GM06990 (cell line): ENCODE measurements at regions not wholly inside any gene's neighbourhood (a gene's known extent, or its start where the extent isn't known, plus 50 kb on each side); places are given as distances from the start of the nearest gene placed in this dataset.

Source experiments
- DNase-seq: peaks from one replicate; pipeline ENCODE4 v3.0.0-alpha.2; 2011; ENCODE audit not compliant: insufficient read length; ENCODE audit errors: extremely low read depth
- H3K27me3 ChIP-seq: replicated peaks from 2 replicates; pipeline ENCODE4 v1.6.0; 2011; ENCODE audit warnings: low read length; ENCODE audit not compliant: control insufficient read depth, insufficient read depth
- H3K36me3 ChIP-seq: 2 replicates; pipeline ENCODE4 v1.5.1; 2011; ENCODE audit warnings: low read length; ENCODE audit not compliant: control insufficient read depth, insufficient read depth
- H3K4me3 ChIP-seq: replicated peaks from 2 replicates; pipeline ENCODE4 v1.5.1; 2011; ENCODE audit warnings: low read depth, mild to moderate bottlenecking, control low read depth, low read length
- CTCF ChIP-seq: IDR thresholded peaks from 2 replicates; pipeline ENCODE4 v1.5.1; 2011; ENCODE audit warnings: low read length, control low read depth, mild to moderate bottlenecking, inconsistent platforms; ENCODE audit not compliant: insufficient read depth, poor library complexity, severe bottlenecking

GRCh38 chr21:35566874-35567273 is 493.5 kb downstream of the SETD4 start:
- no peak overlapping the region for H3K4me3 ChIP-seq
- no peak for TF ChIP-seq CTCF
- DNase-seq: no peak
- no peaks in the 10 kb centered on the region; the same call in 1 of the 2 replicates for H3K27me3 ChIP-seq
- H3K36me3 ChIP-seq: no peaks in the 10 kb centered on the region

GRCh38 chr21:35565204-35565611 is 495.1 kb downstream of the SETD4 start:
- no peak for DNase-seq
- no peak overlapping the region for H3K4me3 ChIP-seq

GRCh38 chr21:35563885-35564451 is 496.4 kb downstream of the SETD4 start:
- TF ChIP-seq CTCF: no peak
- Histone ChIP-seq H3K36me3 (no peaks in the 10 kb centered on the region), H3K27me3 (no peaks in the 10 kb centered on the region; the same call in 1 of the 2 replicates), H3K4me3 (no peak overlapping the region)
- no peak for DNase-seq

More at GRCh38 chr21:35565204-35565611, 495.1 kb downstream of the SETD4 start:
- Histone ChIP-seq H3K27me3 (no peaks in the 10 kb centered on the region; the same call in 1 of the 2 replicates), H3K36me3 (no peaks in the 10 kb centered on the region)
- TF ChIP-seq CTCF: no peak

- no peaks in the 10 kb centered on the region for H3K36me3 ChIP-seq
- no peak for DNase-seq
- no peaks in the 10 kb centered on the region; the same call in 1 of the 2 replicates for H3K27me3 ChIP-seq
- TF ChIP-seq CTCF: no peak
- H3K4me3 ChIP-seq: no peak overlapping the region
Observed at GRCh38 chr21:35562876-35563275, 497.4 kb downstream of the SETD4 start.

GRCh38 chr21:35561116-35561515 is 499.2 kb downstream of the SETD4 start:
- no peak for TF ChIP-seq CTCF
- DNase-seq: no peak
- Histone ChIP-seq H3K36me3 (no peaks in the 10 kb centered on the region), H3K4me3 (no peak overlapping the region), H3K27me3 (no peaks in the 10 kb centered on the region; the same call in 1 of the 2 replicates)

- DNase-seq: no peak
- no peak for TF ChIP-seq CTCF
- no peaks in the 10 kb centered on the region for H3K36me3 ChIP-seq
- no peak overlapping the region for H3K4me3 ChIP-seq
- no peaks in the 10 kb centered on the region for H3K27me3 ChIP-seq
Observed at GRCh38 chr21:35559829-35560225, 500.5 kb downstream of the SETD4 start.
